GM12873 (cell line): ENCODE measurements at regions not wholly inside any gene's neighbourhood (a gene's known extent, or its start where the extent isn't known, plus 50 kb on each side); places are given as distances from the start of the nearest gene placed in this dataset.

Experiments
- CTCF ChIP-seq: IDR thresholded peaks from 2 replicates; pipeline ENCODE4 v1.5.1; 2012; ENCODE audit warnings: low read depth, mild to moderate bottlenecking, moderate library complexity, low read length, control low read depth; ENCODE audit not compliant: insufficient read depth; ENCODE audit errors: missing control alignments

DNA sequence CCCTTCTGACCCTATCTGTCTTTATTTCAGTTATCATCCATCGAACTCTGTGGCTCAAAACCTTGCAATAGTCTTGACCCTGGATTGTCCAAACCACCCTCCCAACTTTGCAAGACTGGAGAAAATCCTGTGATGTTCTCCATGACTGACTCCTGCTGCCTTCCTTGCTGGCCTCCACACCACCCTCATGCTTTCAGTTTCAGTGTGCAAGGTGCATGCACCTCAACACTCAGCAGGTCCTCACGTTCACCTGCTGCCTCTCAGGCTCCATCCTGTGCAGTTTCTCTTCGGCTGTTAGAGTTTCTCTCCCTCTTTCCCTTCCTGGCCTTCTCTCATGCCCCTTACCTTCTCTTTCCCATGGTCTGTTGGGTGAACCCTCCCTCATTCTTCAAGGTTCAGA, 59.4 kb upstream of the ASIC2 start:
- no peak for TF ChIP-seq CTCF

- TF ChIP-seq CTCF: no peak
Measured at GRCh38 chr17:33356266-33356665, 63.2 kb upstream of the ASIC2 start.

DNA sequence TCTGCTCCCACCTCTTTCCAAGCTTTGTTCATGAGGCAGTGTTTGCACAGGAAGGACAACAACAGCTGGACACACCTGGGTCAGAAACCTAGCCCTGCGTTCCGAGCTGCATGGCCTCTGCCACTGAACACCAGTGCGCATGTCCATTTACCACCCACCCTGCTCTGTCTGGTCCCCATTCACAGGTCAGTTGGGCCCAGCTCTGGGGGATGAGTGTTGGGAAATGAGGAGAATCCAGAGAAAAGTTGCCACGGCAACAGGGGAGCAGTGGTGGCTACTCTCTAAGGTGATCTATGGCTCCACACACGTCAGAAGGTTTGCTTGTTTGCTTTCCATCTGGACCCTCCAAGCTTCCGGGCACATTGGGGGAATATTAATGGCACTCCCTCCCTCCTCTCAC, 70.4 kb upstream of the ASIC2 start:
- TF ChIP-seq CTCF: no peak

DNA sequence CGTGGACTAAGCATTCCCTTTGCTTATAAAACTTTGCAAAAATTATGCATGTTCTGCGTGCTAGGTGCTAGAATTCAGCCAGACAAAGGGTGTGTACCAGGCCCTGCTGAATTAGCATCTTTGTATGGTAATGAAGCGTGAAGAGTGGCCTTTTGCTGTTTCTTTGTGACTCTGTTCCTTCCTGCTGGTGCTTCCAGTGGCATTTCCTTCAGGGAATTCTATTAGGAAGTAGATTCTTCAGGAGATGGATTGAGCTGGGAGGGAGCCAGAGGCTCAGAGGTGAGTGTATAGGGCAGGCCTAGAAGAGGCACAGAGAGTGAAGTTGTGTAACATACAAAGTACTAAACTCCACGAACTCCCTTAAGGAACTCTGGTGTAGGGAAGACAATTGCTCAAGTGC, 73.9 kb upstream of the ASIC2 start:
- no peak for TF ChIP-seq CTCF

- TF ChIP-seq CTCF: no peak
Measured at GRCh38 chr17:33369149-33369548, 76.1 kb upstream of the ASIC2 start.

- TF ChIP-seq CTCF: no peak
Measured at GRCh38 chr17:33369876-33370275, 76.8 kb upstream of the ASIC2 start.

- TF ChIP-seq CTCF: no peak
Measured at GRCh38 chr17:33370401-33370800, 77.3 kb upstream of the ASIC2 start.

DNA sequence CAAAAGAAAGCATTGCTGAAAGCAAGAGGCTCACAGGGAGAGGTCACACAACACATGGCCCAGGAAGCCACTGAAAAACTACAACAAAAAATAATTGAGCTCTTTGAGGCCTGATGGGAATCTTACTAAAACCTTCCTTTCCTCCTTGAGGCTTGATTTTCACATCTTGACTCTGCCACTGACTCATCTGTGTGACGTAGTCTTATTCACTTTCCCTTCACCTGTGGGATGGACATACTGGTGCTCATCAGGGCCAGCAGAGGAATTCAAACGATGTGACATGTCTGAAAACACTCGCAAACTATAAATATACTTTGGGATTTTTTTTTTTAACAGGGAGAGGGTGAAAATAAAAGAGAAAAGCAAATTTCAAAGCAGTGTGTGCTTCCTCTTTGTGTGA, 78.3 kb upstream of the ASIC2 start:
- no peak for TF ChIP-seq CTCF
